HG03565 (cell line): ENCODE measurements at regions not wholly inside any gene's neighbourhood (a gene's known extent, or its start where the extent isn't known, plus 50 kb on each side); places are given as distances from the start of the nearest gene placed in this dataset.
"Not testable (repeated sequence)": the region's sequence is repeated elsewhere in the genome, so short reads cannot be mapped to it uniquely, and the experiment has no call there.

Source experiments
- ATAC-seq: cut with Tn5 transposase; IDR thresholded peaks from one replicate; pipeline ENCODE4 v1.9.1; 2021; ENCODE audit warnings: mild to moderate bottlenecking, moderate library complexity; ENCODE audit not compliant: unreplicated experiment

GRCh38 chr3:163576314-163576713 is 1502.0 kb downstream of the SI start:
- no peak for ATAC-seq

GRCh38 chr3:163573324-163573723 is 1505.0 kb downstream of the SI start:
- ATAC-seq: no peak

GRCh38 chr3:163572856-163573255 is 1505.4 kb downstream of the SI start:
- no peak for ATAC-seq

GRCh38 chr3:163563485-163563884 is 1514.8 kb downstream of the SI start:
- ATAC-seq: no peak

GRCh38 chr3:163562625-163563024 is 1515.7 kb downstream of the SI start:
- ATAC-seq: no peak

GRCh38 chr3:163561151-163561550 is 1517.1 kb downstream of the SI start:
- ATAC-seq: no peak

GRCh38 chr3:163560459-163560858 is 1517.8 kb downstream of the SI start:
- ATAC-seq: no peak

- no peak for ATAC-seq
Observed at GRCh38 chr3:163556813-163557523, 1521.3 kb downstream of the SI start.

- ATAC-seq: no peak
Observed at GRCh38 chr3:163555918-163556317, 1522.4 kb downstream of the SI start.

GRCh38 chr3:163552659-163552966 is 1525.7 kb downstream of the SI start:
- no peak for ATAC-seq

- ATAC-seq: not testable (repeated sequence)
Observed at GRCh38 chr3:163551915-163552658, 1526.2 kb downstream of the SI start.

GRCh38 chr3:163548015-163548414 is 1530.3 kb downstream of the SI start:
- ATAC-seq: no peak

- no peak for ATAC-seq
Observed at GRCh38 chr3:163547014-163547685, 1531.1 kb downstream of the SI start.

- ATAC-seq: no peak
Observed at GRCh38 chr3:163543662-163544061, 1534.6 kb downstream of the SI start.

GRCh38 chr3:163541629-163542028 is 1536.7 kb downstream of the SI start:
- no peak for ATAC-seq

GRCh38 chr3:163538387-163538786 is 1539.9 kb downstream of the SI start:
- ATAC-seq: no peak

GRCh38 chr3:163533381-163533780 is 1544.9 kb downstream of the SI start:
- ATAC-seq: no peak

GRCh38 chr3:163523375-163523774 is 1554.9 kb downstream of the SI start:
- ATAC-seq: no peak

- ATAC-seq: no peak
Observed at GRCh38 chr3:163521261-163521660, 1557.0 kb downstream of the SI start.

GRCh38 chr3:163518065-163518464 is 1560.2 kb downstream of the SI start:
- ATAC-seq: no peak

- ATAC-seq: no peak
Observed at GRCh38 chr3:163513149-163513657, 1565.1 kb downstream of the SI start.

GRCh38 chr3:163508206-163508605 is 1570.1 kb downstream of the SI start:
- ATAC-seq: no peak
